ENCODE measurements at regions not wholly inside any gene's neighbourhood (a gene's known extent, or its start where the extent isn't known, plus 50 kb on each side); places are given as distances from the start of the nearest gene placed in this dataset.

DNA sequence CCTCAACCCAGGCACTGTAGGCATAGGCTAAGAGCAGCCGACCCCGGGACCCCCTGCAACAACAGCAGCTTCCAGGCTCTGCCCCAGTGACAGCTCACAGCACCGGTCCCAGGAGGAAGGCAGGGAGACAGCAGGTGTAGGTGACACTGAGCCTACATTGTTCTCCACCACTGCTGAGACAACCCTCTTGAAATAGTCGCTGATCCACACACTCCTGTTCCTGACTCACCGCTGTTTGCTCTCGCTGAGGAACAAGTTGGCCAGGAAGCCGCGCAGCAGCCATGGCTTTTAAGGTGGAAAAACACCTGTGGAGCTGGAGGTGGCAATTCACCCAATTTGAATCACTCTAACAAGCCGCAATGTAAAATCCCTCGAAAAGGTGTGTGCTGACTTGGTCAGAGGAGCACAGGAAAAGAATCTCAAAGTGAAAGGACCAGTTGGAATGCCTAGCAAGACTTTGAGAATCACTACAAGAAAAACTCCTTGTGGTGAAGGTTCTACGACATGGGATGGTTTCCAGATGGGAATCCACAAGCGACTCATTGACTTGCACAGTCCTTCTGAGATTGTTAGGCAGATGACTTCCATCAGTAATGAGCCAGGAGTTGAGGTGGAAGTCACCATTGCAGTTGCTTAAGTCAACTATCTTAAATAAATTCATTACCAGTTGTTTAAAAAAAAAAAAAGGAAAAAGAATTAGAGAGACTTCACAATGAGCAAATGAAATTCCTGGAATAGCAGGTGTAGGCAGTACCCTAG, 167.5 kb downstream of the ARL4C start:
- no peaks in the 10 kb centered on the region for H3K9me3 Mint-ChIP-seq
- H3K36me3 Mint-ChIP-seq (ENCODE audit: low read depth), result no peaks in the 10 kb centered on the region
- no peaks in the 10 kb centered on the region for H3K27me3 Mint-ChIP-seq
- H3K4me3 Mint-ChIP-seq, result no peak overlapping the region
- H3K27ac Mint-ChIP-seq, result no peak overlapping the region
- ATAC-seq (replicated peaks), result no peak
- H3K4me1 Mint-ChIP-seq, result peaks cover 15% of the 10 kb centered on the region

DNA sequence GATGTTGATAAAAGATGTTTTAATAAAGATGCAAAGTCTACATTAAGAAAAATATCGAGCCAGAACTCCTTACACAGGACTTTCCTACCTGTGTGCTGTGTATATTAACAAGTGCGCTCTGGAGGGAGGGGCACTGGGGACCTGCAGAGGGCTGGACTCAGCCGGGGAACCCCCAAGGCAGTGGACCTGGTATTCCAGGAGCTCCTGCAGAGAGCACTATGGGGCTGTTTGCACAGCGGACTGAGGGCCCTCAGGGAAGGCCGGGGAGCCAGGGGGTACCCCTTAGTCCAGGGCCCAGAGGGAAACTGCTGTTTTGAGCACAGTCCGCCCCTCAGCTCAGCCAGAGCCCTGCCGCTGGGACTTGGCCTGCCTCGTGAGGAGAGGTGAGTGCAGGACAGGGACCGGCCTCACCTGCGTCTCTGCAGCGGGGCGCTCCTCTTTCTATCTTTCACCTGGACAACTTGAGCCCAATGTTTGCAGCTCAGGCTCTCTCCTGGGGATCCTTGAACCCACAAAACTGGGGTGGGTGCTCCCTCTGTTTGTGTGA, 168.4 kb downstream of the ARL4C start:
- H3K27me3 Mint-ChIP-seq, result no peaks in the 10 kb centered on the region
- no peak overlapping the region for H3K27ac Mint-ChIP-seq
- no peak overlapping the region for H3K4me3 Mint-ChIP-seq
- no peaks in the 10 kb centered on the region for H3K36me3 Mint-ChIP-seq (ENCODE audit: low read depth)
- no peak for ATAC-seq (replicated peaks)
- H3K9me3 Mint-ChIP-seq, result no peaks in the 10 kb centered on the region
- peaks cover 23% of the 10 kb centered on the region for H3K4me1 Mint-ChIP-seq

DNA sequence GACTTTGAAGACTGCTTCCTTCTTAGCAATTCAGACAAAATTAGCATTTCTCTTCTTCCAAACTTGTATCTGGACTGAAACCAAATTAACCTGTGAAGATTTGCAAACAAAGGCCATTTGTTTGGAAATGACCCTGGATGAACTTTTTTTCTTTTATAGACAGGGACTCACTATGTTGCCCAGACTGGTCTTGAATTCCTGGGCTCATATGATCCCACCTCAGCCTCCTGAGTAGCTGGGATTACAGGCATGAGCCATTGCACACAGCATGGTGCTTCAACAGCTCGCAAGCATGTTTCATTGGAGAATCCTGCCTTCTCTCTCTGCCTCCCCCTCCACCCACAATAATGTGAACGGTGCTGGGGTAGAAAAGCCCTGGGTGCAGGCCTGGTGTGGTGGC, 170.2 kb downstream of the ARL4C start:
- no peaks in the 10 kb centered on the region for H3K9me3 Mint-ChIP-seq
- no peak for ATAC-seq (replicated peaks)
- no peak overlapping the region for H3K4me3 Mint-ChIP-seq
- no peak overlapping the region for H3K27ac Mint-ChIP-seq
- H3K36me3 Mint-ChIP-seq (ENCODE audit: low read depth), result no peaks in the 10 kb centered on the region
- peaks cover 20% of the 10 kb centered on the region for H3K4me1 Mint-ChIP-seq
- H3K27me3 Mint-ChIP-seq, result no peaks in the 10 kb centered on the region

DNA sequence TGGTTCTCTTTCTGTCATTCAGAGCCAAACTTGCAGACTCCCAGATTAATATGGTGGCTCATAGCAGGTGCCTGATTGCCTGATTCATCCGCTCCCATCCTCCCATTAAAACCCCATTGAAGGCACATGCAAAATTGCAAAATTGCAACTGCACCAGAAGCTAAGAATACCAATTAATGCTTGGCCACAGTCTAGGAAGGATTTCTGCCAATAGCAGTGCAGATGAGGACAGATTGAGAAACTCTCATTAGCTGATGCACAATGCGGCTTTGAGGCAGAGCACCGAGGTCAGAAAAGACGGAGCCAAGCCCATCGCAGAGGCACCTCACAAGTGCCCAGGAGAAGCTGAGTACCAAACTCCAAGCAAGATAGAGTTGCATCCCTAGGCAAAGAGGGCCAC, 172.8 kb downstream of the ARL4C start:
- Mint-ChIP-seq H3K4me3 (peak overlapping the region; percentile 51), H3K9me3 (no peaks in the 10 kb centered on the region), H3K27ac (peak overlapping the region; percentile 82), H3K36me3 (ENCODE audit: low read depth) (no peaks in the 10 kb centered on the region), H3K4me1 (peaks cover 28% of the 10 kb centered on the region), H3K27me3 (no peaks in the 10 kb centered on the region)
- ATAC-seq (replicated peaks), result no peak

DNA sequence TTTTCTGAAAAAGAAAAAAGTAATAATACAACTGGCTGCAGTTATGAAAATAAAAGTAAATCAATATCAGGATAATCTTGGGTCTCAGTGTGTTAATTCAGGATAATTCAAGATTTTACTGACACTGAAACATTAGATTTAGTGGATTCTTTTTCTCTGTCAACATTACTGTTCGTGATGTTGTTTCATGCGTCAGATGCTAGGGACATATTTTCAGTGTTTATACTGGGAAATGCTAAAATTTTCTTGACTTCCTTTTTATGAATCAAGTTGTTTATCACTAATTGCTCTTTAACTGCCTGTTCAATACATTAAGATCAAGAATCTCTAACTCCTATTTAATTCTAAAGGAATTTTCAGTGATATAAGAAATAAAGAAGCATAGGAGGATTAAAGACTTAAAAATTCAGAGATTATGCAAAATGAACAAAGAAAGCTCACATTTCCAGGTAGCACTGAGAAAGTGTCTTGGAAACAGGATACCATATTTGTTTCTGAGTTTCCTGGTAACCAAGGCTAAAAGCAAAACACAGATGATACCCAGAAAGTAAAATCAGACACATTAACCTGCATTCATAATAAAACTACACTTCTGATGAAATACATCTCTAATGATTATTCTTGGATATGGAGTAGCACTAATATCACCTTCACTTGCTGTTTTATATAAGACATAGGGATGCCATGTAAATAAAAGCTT, 174.0 kb downstream of the ARL4C start:
- peak; percentile 45 for ATAC-seq (replicated peaks)
- H3K4me3 Mint-ChIP-seq, result peak overlapping the region; percentile 51
- H3K36me3 Mint-ChIP-seq (ENCODE audit: low read depth), result no peaks in the 10 kb centered on the region

DNA sequence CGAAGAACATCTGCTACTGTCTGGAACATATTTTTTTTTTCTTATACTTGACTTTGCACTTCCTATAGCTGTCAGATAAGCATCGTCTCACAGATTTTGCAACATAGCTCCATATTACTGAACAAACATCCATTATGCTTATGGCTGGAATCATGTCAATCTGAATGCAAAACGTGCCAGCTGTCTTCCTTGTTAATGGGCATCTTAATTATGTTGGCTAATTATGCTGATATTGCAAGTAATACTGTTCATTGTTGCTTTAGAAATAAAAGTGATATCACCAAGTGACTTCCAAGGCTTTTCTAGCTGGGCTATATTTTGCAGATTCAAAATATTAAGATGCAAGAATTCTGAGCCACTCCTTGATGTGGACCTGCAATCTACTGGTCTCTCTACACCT, 176.8 kb downstream of the ARL4C start:
- Mint-ChIP-seq H3K27ac (no peak overlapping the region), H3K4me3 (no peak overlapping the region), H3K27me3 (no peaks in the 10 kb centered on the region), H3K9me3 (peaks cover 3% of the 10 kb centered on the region), H3K4me1 (peaks cover 36% of the 10 kb centered on the region), H3K36me3 (ENCODE audit: low read depth) (no peaks in the 10 kb centered on the region)
- ATAC-seq (replicated peaks), result no peak

More for the DNA sequence above, 174.0 kb downstream of the ARL4C start:
- no peaks in the 10 kb centered on the region for H3K27me3 Mint-ChIP-seq
- peak overlapping the region; percentile 82 for H3K27ac Mint-ChIP-seq
- no peaks in the 10 kb centered on the region for H3K9me3 Mint-ChIP-seq
- H3K4me1 Mint-ChIP-seq, result peaks cover 28% of the 10 kb centered on the region

DNA sequence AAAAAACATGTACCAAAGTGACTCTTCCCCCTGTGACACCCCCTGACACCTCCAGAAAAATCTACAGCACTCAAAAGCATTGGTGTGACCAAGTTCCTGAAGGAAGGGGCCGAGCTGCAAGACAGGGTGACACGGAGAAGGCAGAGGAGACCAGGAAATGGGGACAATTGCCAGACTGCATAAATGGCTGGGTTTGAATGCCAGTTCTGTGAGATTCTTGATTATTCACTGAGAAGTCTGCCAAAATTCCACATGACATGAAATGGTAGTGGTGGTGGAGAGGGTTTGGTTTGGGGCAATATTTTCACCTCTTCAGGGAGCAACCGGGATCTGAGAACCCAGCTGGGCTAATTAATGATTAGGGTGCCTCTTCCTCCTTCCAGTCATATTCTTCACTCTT, 178.5 kb downstream of the ARL4C start:
- Mint-ChIP-seq H3K27me3 (no peaks in the 10 kb centered on the region), H3K4me3 (no peak overlapping the region), H3K36me3 (ENCODE audit: low read depth) (no peaks in the 10 kb centered on the region), H3K4me1 (peaks cover 26% of the 10 kb centered on the region), H3K27ac (peak overlapping the region; percentile 46), H3K9me3 (peaks cover 3% of the 10 kb centered on the region)
- ATAC-seq (replicated peaks), result no peak

DNA sequence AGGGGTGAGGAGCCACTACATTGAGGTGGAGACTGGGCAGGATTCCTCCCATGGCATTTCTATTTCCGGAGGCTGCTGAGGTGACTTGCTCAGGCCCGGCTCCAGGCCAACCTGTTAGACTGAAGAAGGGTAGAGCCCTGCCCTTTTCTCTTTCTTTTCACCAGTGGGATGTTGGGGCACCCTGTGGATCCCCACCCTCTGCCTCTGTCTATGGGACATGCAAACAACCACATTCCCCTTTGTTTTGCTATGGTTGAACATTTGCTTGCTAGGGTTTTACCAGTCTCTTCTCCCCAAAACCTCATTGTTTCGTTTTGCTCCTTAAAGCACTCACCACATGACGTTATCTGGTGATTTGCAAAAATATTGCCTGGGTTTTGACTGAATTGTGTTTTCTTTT, 183.3 kb downstream of the ARL4C start:
- Mint-ChIP-seq H3K4me1 (peaks cover 28% of the 10 kb centered on the region), H3K4me3 (peak overlapping the region; percentile 47), H3K27me3 (no peaks in the 10 kb centered on the region), H3K27ac (peak overlapping the region; percentile 78), H3K9me3 (peaks cover 3% of the 10 kb centered on the region), H3K36me3 (ENCODE audit: low read depth) (no peaks in the 10 kb centered on the region)
- ATAC-seq (replicated peaks), result no peak

DNA sequence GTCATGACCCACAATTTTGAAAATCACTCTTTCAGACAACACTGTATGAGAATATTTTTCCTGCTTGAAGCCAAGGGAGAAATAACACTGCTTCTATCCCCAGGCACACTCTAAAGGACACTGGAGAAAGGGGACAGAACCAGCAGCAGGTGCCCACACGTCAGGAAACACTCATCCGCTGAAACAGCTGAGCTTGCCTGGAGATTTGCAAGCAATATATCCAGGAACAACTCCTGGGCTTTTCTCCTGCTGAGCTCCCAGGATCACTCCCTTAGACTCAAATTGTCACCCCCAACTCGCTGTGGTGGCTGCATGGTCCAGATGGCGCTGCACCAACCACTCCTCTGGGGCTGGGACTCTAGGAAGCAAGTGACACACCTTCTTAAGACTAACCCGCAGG, 186.7 kb downstream of the ARL4C start:
- Mint-ChIP-seq H3K9me3 (no peaks in the 10 kb centered on the region), H3K4me3 (peak overlapping the region; percentile 76), H3K4me1 (peaks cover 35% of the 10 kb centered on the region), H3K27ac (peak overlapping the region; percentile 93), H3K27me3 (no peaks in the 10 kb centered on the region), H3K36me3 (ENCODE audit: low read depth) (no peaks in the 10 kb centered on the region)
- no peak for ATAC-seq (replicated peaks)

DNA sequence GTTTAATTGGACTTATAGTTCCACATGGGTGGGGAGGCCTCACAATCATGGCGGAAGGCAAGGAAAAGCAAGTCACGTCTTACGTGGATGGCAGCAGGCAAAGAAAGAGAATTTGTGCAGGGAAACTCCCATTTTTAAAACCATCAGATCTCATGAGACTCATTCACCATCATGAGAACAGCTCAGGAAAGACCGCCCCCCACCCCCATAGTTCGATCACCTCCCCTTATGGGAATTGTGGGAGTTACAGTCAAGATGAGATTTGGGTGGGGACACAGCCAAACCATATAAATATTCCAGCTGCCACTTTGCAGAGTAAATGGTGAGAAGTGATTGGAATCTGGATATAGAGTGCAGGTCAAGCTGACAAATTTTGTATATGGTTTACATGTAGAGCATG, 187.4 kb downstream of the ARL4C start:
- H3K27me3 Mint-ChIP-seq, result no peaks in the 10 kb centered on the region
- no peaks in the 10 kb centered on the region for H3K9me3 Mint-ChIP-seq
- peaks cover 37% of the 10 kb centered on the region for H3K4me1 Mint-ChIP-seq
- peak overlapping the region; percentile 76 for H3K4me3 Mint-ChIP-seq
- H3K36me3 Mint-ChIP-seq (ENCODE audit: low read depth), result no peaks in the 10 kb centered on the region
- peak overlapping the region; percentile 93 for H3K27ac Mint-ChIP-seq
- peak; percentile 6 for ATAC-seq (replicated peaks)

DNA sequence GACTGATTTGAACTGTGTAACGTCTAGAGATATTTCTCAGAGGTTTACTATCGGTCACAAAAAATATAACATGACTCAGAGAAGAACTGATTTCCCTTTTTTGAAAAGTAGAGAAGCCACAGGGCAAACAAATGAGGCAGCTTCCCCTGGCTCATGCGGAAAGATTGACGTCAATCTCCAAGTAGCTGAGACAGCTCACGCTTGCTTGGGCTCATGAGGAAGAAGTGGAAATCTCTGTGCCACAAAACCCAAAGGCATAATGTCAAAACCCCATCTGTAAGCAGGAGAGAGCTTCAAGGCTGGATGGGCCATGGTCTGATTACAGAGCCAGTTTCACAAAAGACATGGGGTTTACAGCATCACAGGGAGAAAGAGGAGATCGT, 188.1 kb downstream of the ARL4C start:
- Mint-ChIP-seq H3K9me3 (no peaks in the 10 kb centered on the region), H3K4me3 (peak overlapping the region; percentile 76), H3K4me1 (peaks cover 39% of the 10 kb centered on the region), H3K27ac (peak overlapping the region; percentile 93), H3K27me3 (no peaks in the 10 kb centered on the region), H3K36me3 (ENCODE audit: low read depth) (no peaks in the 10 kb centered on the region)
- peak; percentile 93 for ATAC-seq (replicated peaks)

DNA sequence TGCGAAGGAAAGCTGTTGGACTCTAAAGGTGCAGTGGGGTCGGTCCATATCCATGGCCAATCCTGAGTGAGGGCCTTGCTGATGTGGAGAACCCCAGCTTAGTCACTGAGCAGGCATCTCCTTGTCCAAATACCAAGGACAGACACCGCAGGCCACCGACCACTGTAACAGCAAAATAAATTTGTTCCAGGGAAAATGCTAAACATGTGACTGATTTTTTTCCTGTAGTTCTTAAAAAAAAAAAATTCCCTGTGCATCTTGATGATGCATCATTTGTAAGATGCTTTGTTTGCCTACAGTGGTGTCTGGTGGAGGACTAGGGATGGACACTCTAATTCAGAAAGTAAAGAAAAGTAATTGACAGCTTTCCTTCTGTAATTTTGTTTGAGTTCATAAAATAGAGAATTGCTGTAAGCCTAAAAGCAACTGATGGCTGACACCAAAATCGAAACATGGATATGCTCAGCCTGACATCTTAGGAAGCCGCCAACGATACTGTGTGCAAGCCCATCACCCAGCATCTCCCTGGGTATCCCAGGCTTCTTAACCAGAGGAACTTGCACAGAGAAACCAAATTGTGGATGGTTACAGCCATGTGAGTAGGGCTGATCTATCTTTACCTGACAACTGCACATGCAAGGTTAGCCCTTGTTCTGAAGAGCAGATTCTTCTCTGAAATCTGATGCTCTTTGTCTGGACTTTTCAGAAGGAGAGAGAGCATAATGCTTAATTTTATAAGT, 188.6 kb downstream of the ARL4C start:
- Mint-ChIP-seq H3K36me3 (ENCODE audit: low read depth) (no peaks in the 10 kb centered on the region), H3K27ac (peak overlapping the region; percentile 93), H3K9me3 (no peaks in the 10 kb centered on the region), H3K27me3 (no peaks in the 10 kb centered on the region), H3K4me1 (peaks cover 36% of the 10 kb centered on the region), H3K4me3 (peak overlapping the region; percentile 76)
- ATAC-seq (replicated peaks), result no peak

DNA sequence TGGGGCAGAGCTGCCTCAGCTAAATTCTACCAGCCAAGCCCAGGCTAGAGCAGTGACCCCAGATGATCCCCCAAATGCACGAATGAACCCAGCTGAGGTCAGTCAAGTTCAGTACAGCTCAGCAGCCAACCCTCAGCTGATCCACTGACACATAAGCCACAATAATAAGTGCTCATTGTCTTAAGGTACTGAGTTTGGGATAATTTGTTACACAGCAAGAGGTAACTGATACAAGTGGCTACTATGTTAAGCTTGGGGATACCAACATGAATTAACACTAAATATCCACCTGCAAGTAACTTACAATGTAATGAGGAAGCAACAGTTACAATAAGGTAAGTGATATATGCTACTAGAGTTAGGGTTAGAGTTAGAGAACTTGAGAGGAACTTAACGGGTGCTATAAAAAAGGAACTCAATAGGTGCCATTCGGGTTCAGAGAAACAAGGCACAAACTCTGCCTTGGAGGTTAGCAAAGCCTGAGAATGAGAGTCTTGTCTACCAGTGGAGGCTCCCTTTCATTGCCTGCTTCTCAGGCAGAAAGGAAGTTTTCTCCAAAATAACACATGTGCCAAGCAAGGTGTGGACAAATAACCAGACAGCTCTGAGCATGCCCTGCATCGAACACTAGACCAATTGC, 189.4 kb downstream of the ARL4C start:
- H3K36me3 Mint-ChIP-seq (ENCODE audit: low read depth), result no peaks in the 10 kb centered on the region
- peaks cover 39% of the 10 kb centered on the region for H3K4me1 Mint-ChIP-seq
- ATAC-seq (replicated peaks), result no peak
- H3K27ac Mint-ChIP-seq, result peak overlapping the region; percentile 93
- no peaks in the 10 kb centered on the region for H3K9me3 Mint-ChIP-seq
- no peaks in the 10 kb centered on the region for H3K27me3 Mint-ChIP-seq
- peak overlapping the region; percentile 76 for H3K4me3 Mint-ChIP-seq

DNA sequence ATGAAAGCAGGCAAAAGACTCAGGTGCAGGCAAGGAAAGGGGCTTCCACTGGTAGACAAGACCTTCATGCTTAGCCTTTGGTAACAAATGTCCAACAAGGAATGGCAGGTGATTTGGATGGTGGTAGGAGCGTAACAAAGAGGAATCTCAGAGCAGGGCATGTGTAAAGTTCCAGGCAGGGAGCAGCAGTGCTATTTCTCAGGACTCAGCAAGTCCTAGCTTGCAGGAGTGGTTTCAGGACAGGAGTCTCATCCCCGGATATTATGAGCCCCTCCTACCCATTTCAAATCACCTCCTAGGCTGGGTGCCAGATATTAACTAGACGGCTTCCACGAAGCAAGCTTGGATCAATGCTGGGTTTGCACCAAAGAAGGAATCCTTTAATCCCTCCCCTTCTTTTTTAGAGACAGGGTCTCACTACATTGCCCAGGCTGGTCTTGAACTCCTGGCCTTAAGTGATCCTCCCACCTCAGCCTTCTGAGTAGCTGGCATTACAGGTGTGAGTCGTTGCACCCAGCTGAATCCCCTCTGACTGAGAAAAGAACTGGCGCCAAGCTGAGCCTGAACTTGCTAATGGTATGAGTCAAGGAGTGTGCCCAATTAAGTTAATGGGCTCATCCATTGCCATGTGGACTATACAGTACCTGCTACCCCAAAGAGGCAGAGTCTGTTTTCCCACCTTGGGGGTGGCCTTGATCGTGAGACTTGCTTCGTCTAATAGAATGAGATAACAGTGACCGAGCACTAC, 190.3 kb downstream of the ARL4C start:
- Mint-ChIP-seq H3K36me3 (ENCODE audit: low read depth) (no peaks in the 10 kb centered on the region), H3K27ac (no peak overlapping the region), H3K27me3 (no peaks in the 10 kb centered on the region), H3K9me3 (no peaks in the 10 kb centered on the region), H3K4me1 (peaks cover 42% of the 10 kb centered on the region), H3K4me3 (peak overlapping the region; percentile 76)
- no peak for ATAC-seq (replicated peaks)

Data from activated T-helper 17 cell treated with anti-CD3 and anti-CD28 coated beads, Interleukin-2, amount 50 U/mL, for 72 hours (primary cell).